Lung (tissue), 11 donors: ENCODE measurements at regions not wholly inside any gene's neighbourhood (a gene's known extent, or its start where the extent isn't known, plus 50 kb on each side); places are given as distances from the start of the nearest gene placed in this dataset.

Experiments
- ATAC-seq: fragments of 200-7000 bp; cut with Tn5 transposase; one replicate; pipeline ENCODE4 v1.9.1; 2020; ENCODE audit warnings: moderate number of reproducible peaks; ENCODE audit not compliant: insufficient read depth, low FRiP score
- DNase-seq, 3 donors: peaks; one replicate each; pipeline ENCODE4 v3.0.0-alpha.2; 2013 to 2017
- H3K27ac ChIP-seq, 2 donors: one replicate each; pipeline ENCODE4 v1.5.1; 2013; ENCODE audit warnings: mild to moderate bottlenecking in 2 of 2, moderate library complexity in 2 of 2, control low read depth in 1 of 2, inconsistent platforms in 1 of 2, low read depth in 1 of 2, low read length in 1 of 2
- H3K27me3 ChIP-seq, 3 donors: one replicate each; pipeline ENCODE4 v1.5.1; 2013; ENCODE audit warnings: low read length in 2 of 3; ENCODE audit not compliant: control insufficient read depth in 3 of 3, insufficient read depth in 3 of 3
- H3K36me3 ChIP-seq, 4 donors: one replicate each; pipeline ENCODE4 v1.5.1; 2013; ENCODE audit warnings: low read length in 4 of 4, mild to moderate bottlenecking in 1 of 4, moderate library complexity in 1 of 4; ENCODE audit not compliant: control insufficient read depth in 4 of 4, insufficient read depth in 4 of 4
- H3K4me1 ChIP-seq, 5 donors: one replicate each; pipeline ENCODE4 v1.5.1; 2013; ENCODE audit warnings: low read length in 5 of 5, mild to moderate bottlenecking in 2 of 5, moderate library complexity in 1 of 5; ENCODE audit not compliant: control insufficient read depth in 5 of 5, insufficient read depth in 5 of 5
- H3K4me3 ChIP-seq: one replicate; pipeline ENCODE4 v1.5.1; 2013; ENCODE audit warnings: mild to moderate bottlenecking, control low read depth, moderate library complexity
- H3K9ac ChIP-seq, 2 donors: one replicate each; pipeline ENCODE4 v1.5.1; 2013; ENCODE audit warnings: low read length in 2 of 2, control low read depth in 1 of 2; ENCODE audit not compliant: insufficient read depth in 1 of 2
- H3K9me3 ChIP-seq, 4 donors: one replicate each; pipeline ENCODE4 v1.5.1; 2013; ENCODE audit warnings: low read length in 3 of 4, mild to moderate bottlenecking in 1 of 4, moderate library complexity in 1 of 4; ENCODE audit not compliant: control insufficient read depth in 4 of 4, insufficient read depth in 3 of 4
- WGBS, 2 donors: extraction: QIAGEN DNeasy Blood & Tissue Kit; methylation state at CpG; one replicate each; pipeline ENCODE4 v1.1.7; 2013; 5-methylcytosine and 5-hydroxymethylcytosine counted together
- TF ChIP-seq, protein P1 (sequence below): IDR thresholded peaks from 2 replicates; pipeline ENCODE4 v1.5.1; 2012; ENCODE audit warnings: mild to moderate bottlenecking; ENCODE audit errors: control extremely low read depth, extremely low read depth
- donor health status: control.
- donor health status: control.
- donor health status: Bipolar disorder and iron deficiency.
- donor health status: healthy.
- donor health status: DM: yes; HTN: yes; CAD: no.

DNA sequence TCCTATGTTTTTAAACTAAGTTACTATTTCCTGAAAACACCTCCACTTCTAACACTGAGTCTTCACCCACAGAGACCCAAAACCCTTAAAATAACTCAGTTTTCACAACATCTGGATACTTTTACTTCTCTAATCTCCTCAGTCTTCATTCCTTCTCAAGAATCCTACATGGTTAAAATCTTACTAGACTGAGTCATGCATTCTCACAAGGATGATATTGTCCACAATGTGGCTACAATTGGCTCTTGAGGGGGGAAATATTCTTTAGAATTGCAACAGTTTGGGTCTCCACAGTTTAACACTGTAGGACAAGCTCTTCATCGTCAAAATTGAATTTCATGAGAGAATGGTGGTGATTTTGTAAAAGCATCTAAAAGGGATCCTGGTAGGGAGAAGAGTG, 397.1 kb downstream of the SLITRK5 start:
- Histone ChIP-seq H3K27me3 (no peaks in the 10 kb centered on the region), H3K4me3 (no peak overlapping the region), H3K4me1 (no peaks in the 10 kb centered on the region), H3K9me3 (no peaks in the 10 kb centered on the region), H3K36me3 (no peaks in the 10 kb centered on the region), H3K27ac (no peak overlapping the region), H3K9ac (no peak overlapping the region)
- 92 to 93% methylated on average over 1 of the region's 1 CpG for WGBS, 2 donors
- TF ChIP-seq, protein P1, sequence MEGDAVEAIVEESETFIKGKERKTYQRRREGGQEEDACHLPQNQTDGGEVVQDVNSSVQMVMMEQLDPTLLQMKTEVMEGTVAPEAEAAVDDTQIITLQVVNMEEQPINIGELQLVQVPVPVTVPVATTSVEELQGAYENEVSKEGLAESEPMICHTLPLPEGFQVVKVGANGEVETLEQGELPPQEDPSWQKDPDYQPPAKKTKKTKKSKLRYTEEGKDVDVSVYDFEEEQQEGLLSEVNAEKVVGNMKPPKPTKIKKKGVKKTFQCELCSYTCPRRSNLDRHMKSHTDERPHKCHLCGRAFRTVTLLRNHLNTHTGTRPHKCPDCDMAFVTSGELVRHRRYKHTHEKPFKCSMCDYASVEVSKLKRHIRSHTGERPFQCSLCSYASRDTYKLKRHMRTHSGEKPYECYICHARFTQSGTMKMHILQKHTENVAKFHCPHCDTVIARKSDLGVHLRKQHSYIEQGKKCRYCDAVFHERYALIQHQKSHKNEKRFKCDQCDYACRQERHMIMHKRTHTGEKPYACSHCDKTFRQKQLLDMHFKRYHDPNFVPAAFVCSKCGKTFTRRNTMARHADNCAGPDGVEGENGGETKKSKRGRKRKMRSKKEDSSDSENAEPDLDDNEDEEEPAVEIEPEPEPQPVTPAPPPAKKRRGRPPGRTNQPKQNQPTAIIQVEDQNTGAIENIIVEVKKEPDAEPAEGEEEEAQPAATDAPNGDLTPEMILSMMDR = no peak
- no peak for DNase-seq
- no peak for ATAC-seq

DNA sequence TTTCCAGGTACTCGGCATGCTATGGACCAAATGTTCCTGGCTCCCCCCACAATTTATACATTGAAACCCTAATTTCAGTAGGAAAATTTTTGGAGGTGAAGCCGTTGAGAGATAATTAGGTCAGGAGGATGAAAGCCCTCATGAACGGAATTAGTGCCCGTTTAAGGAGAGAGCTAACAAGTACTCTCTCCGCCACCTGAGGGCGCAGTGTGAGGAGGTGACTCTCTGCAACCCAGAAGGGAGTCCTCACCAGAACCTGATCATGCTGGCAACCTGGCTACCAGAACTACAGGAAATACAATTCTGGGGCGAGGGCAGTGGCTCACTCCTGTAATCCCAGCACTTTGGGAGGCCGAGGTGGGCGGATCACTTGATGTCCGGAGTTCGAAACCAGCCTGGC, 397.8 kb downstream of the SLITRK5 start:
- Histone ChIP-seq H3K27ac (no peak overlapping the region), H3K27me3 (no peaks in the 10 kb centered on the region), H3K4me3 (no peak overlapping the region), H3K9ac (no peak overlapping the region), H3K36me3 (no peaks in the 10 kb centered on the region), H3K4me1 (no peaks in the 10 kb centered on the region), H3K9me3 (no peaks in the 10 kb centered on the region)
- TF ChIP-seq, protein P1 = no peak
- 90 to 96% methylated on average over 11 of the region's 11 CpGs for WGBS, 2 donors
- no peak for ATAC-seq
- no peak for DNase-seq

DNA sequence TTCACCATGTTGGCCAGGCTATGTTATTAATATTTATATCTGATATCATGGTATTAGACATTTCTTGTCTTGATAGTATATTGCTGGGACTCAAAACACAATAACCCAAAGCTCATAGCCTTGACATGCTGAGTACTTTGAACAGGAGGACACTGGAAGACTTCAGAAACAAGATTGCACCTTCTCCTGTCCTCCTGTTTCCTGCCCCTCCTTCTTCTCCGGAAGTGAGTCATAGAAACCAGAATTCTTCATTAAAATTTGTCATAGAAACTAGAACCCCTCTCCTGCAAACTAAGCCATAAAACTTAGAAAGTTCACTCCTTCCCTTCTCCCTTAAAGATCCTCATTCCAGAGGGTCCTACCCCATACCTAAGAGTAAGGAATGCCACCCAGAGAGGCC, 400.2 kb downstream of the SLITRK5 start:
- ATAC-seq (no peak), DNase-seq (no peak)
- Histone ChIP-seq H3K36me3 (no peaks in the 10 kb centered on the region), H3K4me1 (peaks cover 0 to 1% (median 0%) of the 10 kb centered on the region in 5 donors), H3K27ac (no peak overlapping the region), H3K4me3 (no peak overlapping the region), H3K9me3 (no peaks in the 10 kb centered on the region), H3K9ac (no peak overlapping the region), H3K27me3 (no peaks in the 10 kb centered on the region)
- 76 to 86% methylated on average over 1 of the region's 1 CpG for WGBS, 2 donors
- TF ChIP-seq, protein P1 = no peak

DNA sequence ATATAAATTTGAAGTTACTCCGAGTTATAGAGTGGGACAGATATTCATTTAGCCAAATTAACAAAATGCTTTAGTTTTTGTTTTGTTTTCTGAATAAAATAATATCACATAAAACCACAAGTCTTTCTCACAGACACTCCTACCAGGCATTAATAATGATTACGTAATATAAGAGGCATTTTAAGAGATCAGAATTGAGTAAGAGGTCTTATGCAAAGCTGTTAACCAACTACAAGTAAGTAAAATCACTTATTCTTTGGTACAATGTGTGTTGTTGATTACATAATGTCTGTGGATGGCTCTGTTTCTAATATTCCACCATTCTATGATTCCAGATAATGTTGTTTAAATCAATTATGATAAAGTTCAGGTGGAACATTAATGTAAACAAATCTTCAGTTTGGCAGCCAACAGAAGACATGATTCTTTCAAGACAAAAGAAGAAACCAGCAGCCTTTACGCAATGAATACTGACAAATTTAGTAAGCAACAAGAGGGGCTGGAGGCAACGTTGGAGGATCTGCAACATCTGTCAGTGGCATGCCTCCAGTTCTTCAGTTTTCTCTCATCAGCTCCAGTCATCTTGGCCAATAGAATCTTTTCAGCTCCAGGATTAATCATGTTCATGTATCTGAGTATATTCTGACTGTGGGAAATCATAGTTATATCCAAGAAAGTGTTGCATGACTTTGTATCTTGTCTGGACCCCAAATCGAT, 403.8 kb downstream of the SLITRK5 start:
- Histone ChIP-seq H3K9me3 (no peaks in the 10 kb centered on the region), H3K9ac (no peak overlapping the region), H3K36me3 (no peaks in the 10 kb centered on the region), H3K4me3 (no peak overlapping the region), H3K27ac (no peak overlapping the region), H3K27me3 (no peaks in the 10 kb centered on the region), H3K4me1 (peaks cover 0 to 1% (median 0%) of the 10 kb centered on the region in 5 donors)
- TF ChIP-seq, protein P1 = no peak
- DNase-seq (peak in 1 of 3 donors; percentile 25), ATAC-seq (no peak)
- 56 to 60% methylated on average over 5 of the region's 5 CpGs for WGBS, 2 donors
